H9 (cell line): ENCODE measurements at regions not wholly inside any gene's neighbourhood (a gene's known extent, or its start where the extent isn't known, plus 50 kb on each side); places are given as distances from the start of the nearest gene placed in this dataset.

Experiments
- DNase-seq: peaks from one replicate; pipeline ENCODE4 v3.0.0-alpha.2; 2017
- H2AFZ ChIP-seq: one replicate; pipeline ENCODE4 v1.6.1; 2013; ENCODE audit warnings: mild to moderate bottlenecking, low read length, control low read depth, moderate library complexity
- H2AK5ac ChIP-seq: 2 replicates; pipeline ENCODE4 v1.6.1; 2013; ENCODE audit warnings: low read length, control low read depth, mixed read lengths; ENCODE audit not compliant: insufficient read length
- H2BK120ac ChIP-seq: one replicate; pipeline ENCODE4 v1.6.1; 2013; ENCODE audit warnings: low read depth, mild to moderate bottlenecking, low read length, control low read depth, inconsistent platforms; ENCODE audit not compliant: poor library complexity, severe bottlenecking
- H2BK12ac ChIP-seq: 2 replicates; pipeline ENCODE4 v1.6.1; 2013; ENCODE audit warnings: low read length, control low read depth, mixed read lengths, low read depth; ENCODE audit not compliant: insufficient read length
- H2BK15ac ChIP-seq: 2 replicates; pipeline ENCODE4 v1.6.1; 2013; ENCODE audit warnings: low read depth, low read length, control low read depth
- H2BK20ac ChIP-seq: one replicate; pipeline ENCODE4 v1.6.1; 2013; ENCODE audit warnings: low read depth, mild to moderate bottlenecking, low read length, control low read depth, inconsistent platforms; ENCODE audit not compliant: poor library complexity, severe bottlenecking
- H2BK5ac ChIP-seq: 2 replicates; pipeline ENCODE4 v1.6.1; 2013; ENCODE audit warnings: low read length, control low read depth, mixed read lengths; ENCODE audit not compliant: insufficient read length
- H3K14ac ChIP-seq: 2 replicates; pipeline ENCODE4 v1.6.1; 2013; ENCODE audit warnings: low read length, control low read depth; ENCODE audit not compliant: insufficient read depth
- H3K18ac ChIP-seq: 2 replicates; pipeline ENCODE4 v1.6.1; 2013; ENCODE audit warnings: low read depth, mild to moderate bottlenecking, mixed read lengths, low read length, control low read depth; ENCODE audit not compliant: insufficient read length
- H3K23ac ChIP-seq: 2 replicates; pipeline ENCODE4 v1.6.1; 2013; ENCODE audit warnings: low read length, control low read depth, mixed read lengths, low read depth; ENCODE audit not compliant: insufficient read length
- H3K23me2 ChIP-seq: 2 replicates; pipeline ENCODE4 v1.6.1; 2013; ENCODE audit warnings: low read depth, mild to moderate bottlenecking, mixed read lengths, low read length, control low read depth; ENCODE audit not compliant: insufficient read length, poor library complexity, severe bottlenecking
- H3K27ac ChIP-seq: 2 replicates; pipeline ENCODE4 v1.5.1; 2013; ENCODE audit warnings: low read length, control low read depth, mixed read lengths, low read depth; ENCODE audit not compliant: insufficient read length
- H3K27me3 ChIP-seq: 2 replicates; pipeline ENCODE4 v1.6.1; 2013; ENCODE audit warnings: low read length, control low read depth, inconsistent platforms; ENCODE audit not compliant: insufficient read depth
- H3K4ac ChIP-seq: 2 replicates; pipeline ENCODE4 v1.6.1; 2013; ENCODE audit warnings: low read depth, mild to moderate bottlenecking, control low read depth, inconsistent platforms, low read length, moderate library complexity
- H3K4me1 ChIP-seq: 2 replicates; pipeline ENCODE4 v1.6.1; 2013; ENCODE audit warnings: low read length, control low read depth, inconsistent platforms; ENCODE audit not compliant: insufficient read depth
- H3K4me2 ChIP-seq: 2 replicates; pipeline ENCODE4 v1.6.1; 2013; ENCODE audit warnings: low read length, control low read depth, mixed read lengths; ENCODE audit not compliant: insufficient read length, insufficient read depth
- H3K56ac ChIP-seq: 2 replicates; pipeline ENCODE4 v1.6.1; 2013; ENCODE audit warnings: low read depth, mild to moderate bottlenecking, mixed read lengths, low read length, control low read depth; ENCODE audit not compliant: insufficient read length
- H3K79me1 ChIP-seq: 2 replicates; pipeline ENCODE4 v1.6.1; 2013; ENCODE audit warnings: low read depth, mild to moderate bottlenecking, moderate library complexity, low read length, control low read depth, inconsistent platforms; ENCODE audit not compliant: insufficient read depth, poor library complexity, severe bottlenecking
- H3K79me2 ChIP-seq: 2 replicates; pipeline ENCODE4 v1.6.1; 2013; ENCODE audit warnings: low read length, control low read depth, inconsistent platforms; ENCODE audit not compliant: insufficient read depth
- H3K9ac ChIP-seq: 2 replicates; pipeline ENCODE4 v1.6.1; 2013; ENCODE audit warnings: low read length, control low read depth, mixed read lengths; ENCODE audit not compliant: insufficient read length; ENCODE audit errors: extremely low read depth
- H3K9me3 ChIP-seq: one replicate; pipeline ENCODE4 v1.6.1; 2013; ENCODE audit warnings: low read depth, low read length, inconsistent platforms; ENCODE audit not compliant: control insufficient read depth
- H3T11ph ChIP-seq: one replicate; pipeline ENCODE4 v1.6.1; 2013; ENCODE audit warnings: mild to moderate bottlenecking, low read length, control low read depth, inconsistent platforms
- H4K20me1 ChIP-seq: one replicate; pipeline ENCODE4 v1.6.1; 2013; ENCODE audit not compliant: control insufficient read depth, insufficient read length, insufficient read depth
- H4K5ac ChIP-seq: 2 replicates; pipeline ENCODE4 v1.6.1; 2013; ENCODE audit warnings: low read depth, mild to moderate bottlenecking, mixed read lengths, low read length, control low read depth; ENCODE audit not compliant: insufficient read length
- H4K8ac ChIP-seq: replicated peaks from 2 replicates; pipeline ENCODE4 v1.6.1; 2013; ENCODE audit warnings: low read length, control low read depth, mixed read lengths, low read depth; ENCODE audit not compliant: insufficient read length
- H4K91ac ChIP-seq: 2 replicates; pipeline ENCODE4 v1.6.1; 2013; ENCODE audit warnings: low read depth, mild to moderate bottlenecking, moderate library complexity, mixed read lengths, low read length, control low read depth; ENCODE audit not compliant: insufficient read length
- H3K27ac Mint-ChIP-seq, 3 experiments: 2 replicates in 2 of 3; 3 replicates in 1 of 3; pipeline ENCODE4 v1.8.0; 2020 to 2021; ENCODE audit warnings: mixed read lengths in 3 of 3, mild to moderate bottlenecking in 1 of 3, moderate library complexity in 1 of 3
- H3K27me3 Mint-ChIP-seq: 2 replicates; pipeline ENCODE4 v1.8.0; 2021; ENCODE audit warnings: low read depth, mild to moderate bottlenecking, moderate library complexity, mixed read lengths
- H3K36me3 Mint-ChIP-seq, 3 experiments: 2 replicates in 2 of 3; 3 replicates in 1 of 3; pipeline ENCODE4 v1.8.0; 2020 to 2021; ENCODE audit warnings: low read depth in 3 of 3, mixed read lengths in 3 of 3; ENCODE audit not compliant: insufficient read depth in 1 of 3
- H3K4me1 Mint-ChIP-seq, 2 experiments: 2 replicates each; pipeline ENCODE4 v1.8.0; 2020; ENCODE audit warnings: mixed read lengths in 2 of 2
- H3K4me3 Mint-ChIP-seq, 2 experiments: 2 replicates in 1 of 2; 3 replicates in 1 of 2; pipeline ENCODE4 v1.8.0; 2020 to 2021; ENCODE audit warnings: mild to moderate bottlenecking in 2 of 2, mixed read lengths in 2 of 2, moderate library complexity in 1 of 2
- H3K9me3 Mint-ChIP-seq, 2 experiments: 2 replicates in 1 of 2; 3 replicates in 1 of 2; pipeline ENCODE4 v1.8.0; 2020; ENCODE audit warnings: mild to moderate bottlenecking in 2 of 2, mixed read lengths in 2 of 2, moderate library complexity in 1 of 2
- CTCF ChIP-seq: fragments of 200-600 bp; sonication (generic); conservative IDR thresholded peaks from 3 replicates; pipeline ENCODE4 v1.8.0; 2021; ENCODE audit warnings: antibody characterized with exemption, mild to moderate bottlenecking

GRCh38 chr11:29676993-29677392 is 339.8 kb downstream of the KCNA4 start:
- Histone ChIP-seq H3K23me2 (no peaks in the 10 kb centered on the region), H3K9me3 (no peaks in the 10 kb centered on the region), H2AK5ac (no peak overlapping the region), H3K56ac (no peak overlapping the region), H3K79me1 (no peaks in the 10 kb centered on the region), H4K8ac (no peak overlapping the region), H3K27ac (no peak overlapping the region), H2BK15ac (no peak overlapping the region), H3K4ac (no peak overlapping the region), H3K14ac (no peak overlapping the region), H2BK20ac (no peak overlapping the region), H4K5ac (no peak overlapping the region), H3K23ac (no peak overlapping the region), H3K79me2 (no peaks in the 10 kb centered on the region), H2BK5ac (no peak overlapping the region), H3T11ph (no peak overlapping the region), H3K4me2 (no peak overlapping the region), H2AFZ (no peak overlapping the region), H2BK12ac (no peak overlapping the region), H4K20me1 (no peaks in the 10 kb centered on the region), H3K4me1 (no peaks in the 10 kb centered on the region), H4K91ac (no peak overlapping the region), H3K9ac (no peak overlapping the region), H3K27me3 (no peaks in the 10 kb centered on the region), H2BK120ac (no peak overlapping the region), H3K18ac (no peak overlapping the region)
- H3K36me3 Mint-ChIP-seq: no peaks in the 10 kb centered on the region
- no peaks in the 10 kb centered on the region for H3K9me3 Mint-ChIP-seq
- H3K4me3 Mint-ChIP-seq: no peak overlapping the region
- H3K4me1 Mint-ChIP-seq: no peaks in the 10 kb centered on the region
- DNase-seq: no peak
- no peak overlapping the region for H3K27ac Mint-ChIP-seq
- no peak for TF ChIP-seq CTCF
- no peaks in the 10 kb centered on the region; the same call in none of the 2 replicates for H3K27me3 Mint-ChIP-seq
